GM12891 (cell line): ENCODE measurements at regions not wholly inside any gene's neighbourhood (a gene's known extent, or its start where the extent isn't known, plus 50 kb on each side); places are given as distances from the start of the nearest gene placed in this dataset.
"Not testable (repeated sequence)": the region's sequence is repeated elsewhere in the genome, so short reads cannot be mapped to it uniquely, and the experiment has no call there.

Experiments
- POLR2A ChIP-seq: IDR thresholded peaks from 2 replicates; pipeline ENCODE4 v1.6.1; 2011; ENCODE audit warnings: low read depth, low read length, control low read depth
- POLR2AphosphoS5 ChIP-seq: IDR thresholded peaks from 2 replicates; pipeline ENCODE4 v1.6.1; 2011; ENCODE audit warnings: low read depth, low read length, control low read depth
- POU2F2 ChIP-seq: IDR thresholded peaks from 2 replicates; pipeline ENCODE4 v1.6.1; 2011; ENCODE audit warnings: low read depth, mild to moderate bottlenecking, control low read depth, low read length, moderate library complexity
- SPI1 ChIP-seq: IDR thresholded peaks from 2 replicates; pipeline ENCODE4 v1.6.1; 2011; ENCODE audit warnings: low read depth, low read length, control low read depth
- TAF1 ChIP-seq: IDR thresholded peaks from 2 replicates; pipeline ENCODE4 v1.6.1; 2011; ENCODE audit warnings: low read depth, low read length, control low read depth

GRCh38 chr2:75988622-75989021 is 277.9 kb upstream of the GCFC2 start:
- TF ChIP-seq POLR2A, POLR2AphosphoS5, TAF1, SPI1, POU2F2: not testable (repeated sequence)
